Smooth muscle cell (in vitro differentiated cells): ENCODE measurements at regions not wholly inside any gene's neighbourhood (a gene's known extent, or its start where the extent isn't known, plus 50 kb on each side); places are given as distances from the start of the nearest gene placed in this dataset.

ENCODE experiments used
- DNase-seq: peaks from one replicate; lab custom pipeline; 2025; ENCODE audit not compliant: unreplicated experiment; lab: John Stamatoyannopoulos, UW
- H2AFZ ChIP-seq: fragments of 200-600 bp; sonication (generic); 2 replicates; pipeline ENCODE4 v1.6.0; 2016; ENCODE audit warnings: antibody characterized with exemption, low read depth, mild to moderate bottlenecking
- H3F3A ChIP-seq: fragments of 200-600 bp; sonication (generic); 2 replicates; pipeline ENCODE4 v1.6.0; 2017; ENCODE audit warnings: antibody characterized with exemption, low read depth
- H3K27ac ChIP-seq: fragments of 200-600 bp; sonication (generic); 2 replicates; pipeline ENCODE4 v1.5.1; 2016; ENCODE audit warnings: low read depth, mild to moderate bottlenecking
- H3K27me3 ChIP-seq: fragments of 200-600 bp; sonication (generic); 2 replicates; pipeline ENCODE4 v1.6.1; 2016; ENCODE audit warnings: low read depth, mild to moderate bottlenecking
- H3K36me3 ChIP-seq: fragments of 200-600 bp; sonication (generic); 2 replicates; pipeline ENCODE4 v1.5.1; 2016; ENCODE audit warnings: low read depth
- H3K4me1 ChIP-seq: fragments of 200-600 bp; sonication (generic); 2 replicates; pipeline ENCODE4 v1.5.1; 2016; ENCODE audit warnings: low read depth
- H3K4me2 ChIP-seq: fragments of 200-600 bp; sonication (generic); 2 replicates; pipeline ENCODE4 v1.6.0; 2016; ENCODE audit warnings: mild to moderate bottlenecking
- H3K4me3 ChIP-seq: fragments of 200-600 bp; sonication (generic); 2 replicates; pipeline ENCODE4 v1.5.1; 2016; ENCODE audit warnings: mild to moderate bottlenecking
- H3K79me2 ChIP-seq: fragments of 200-600 bp; sonication (generic); 2 replicates; pipeline ENCODE4 v1.6.0; 2016; ENCODE audit warnings: low read depth, mild to moderate bottlenecking
- H3K9ac ChIP-seq: fragments of 200-600 bp; sonication (generic); 2 replicates; pipeline ENCODE4 v1.6.0; 2016; ENCODE audit warnings: low read depth
- H3K9me3 ChIP-seq: fragments of 200-600 bp; sonication (generic); replicated peaks from 2 replicates; pipeline ENCODE4 v1.5.1; 2016; ENCODE audit warnings: low read depth
- H4K20me1 ChIP-seq: fragments of 200-600 bp; sonication (generic); 2 replicates; pipeline ENCODE4 v1.6.0; 2016; ENCODE audit warnings: low read depth
- WGBS: methylation state at CpG from one replicate; pipeline ENCODE4 v1.1.7; 2016; ENCODE audit warnings: low lambda C conversion rate; 5-methylcytosine and 5-hydroxymethylcytosine counted together
- TF ChIP-seq, protein P1 (sequence below): fragments of 200-600 bp; sonication (generic); IDR thresholded peaks from 2 replicates; pipeline ENCODE4 v1.5.1; 2017; ENCODE audit warnings: borderline replicate concordance, mild to moderate bottlenecking, antibody characterized with exemption; ENCODE audit not compliant: insufficient read depth, poor library complexity, severe bottlenecking

DNA sequence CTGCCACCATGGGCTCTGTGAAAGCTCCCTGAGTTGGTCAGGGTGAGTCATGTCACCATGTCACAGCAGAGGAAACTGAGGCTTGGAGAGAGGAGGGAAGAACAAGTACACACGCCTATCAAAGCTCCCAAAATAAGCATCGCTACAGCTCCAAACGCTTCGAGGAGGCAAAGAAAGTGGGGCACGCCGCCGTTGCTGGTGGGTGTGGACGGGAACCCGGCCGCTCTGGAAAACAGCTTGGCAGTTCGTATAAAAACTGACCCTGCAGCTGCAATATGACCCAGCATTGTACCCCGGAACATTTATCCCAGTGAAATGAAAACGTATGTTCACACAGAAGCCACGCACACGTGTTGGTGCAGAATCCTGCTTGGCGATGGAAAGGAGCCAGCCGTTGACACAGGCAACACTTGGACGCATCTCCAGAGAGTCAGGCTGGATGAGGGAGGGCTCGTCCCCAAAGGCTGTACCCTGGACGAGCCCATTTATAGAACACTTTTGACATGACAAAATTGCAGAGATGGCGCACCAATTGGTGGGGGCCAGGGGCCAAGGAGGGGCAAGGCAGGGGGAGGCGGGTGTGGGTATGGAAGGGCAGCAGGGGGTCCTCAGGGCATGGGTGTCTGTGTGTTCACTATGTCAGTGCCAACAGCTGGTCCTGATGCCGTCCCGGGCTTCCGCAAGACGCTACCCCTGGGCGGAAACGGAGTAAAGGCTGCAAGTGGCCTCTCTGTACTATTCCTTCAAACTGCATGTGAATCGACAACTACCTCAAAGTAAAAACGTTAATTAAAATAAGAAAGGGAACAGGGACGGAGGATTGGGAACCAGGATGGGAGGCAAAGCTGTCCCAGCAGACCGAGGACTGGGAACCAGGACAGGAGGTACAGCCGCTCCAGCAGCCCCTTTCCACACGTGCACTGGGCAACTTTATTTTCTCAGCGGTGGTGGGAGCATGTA is 173.0 kb downstream of the OLFM1 start:
- Histone ChIP-seq H3K4me3 (no peak overlapping the region), H3K9me3 (no peaks in the 10 kb centered on the region), H3K4me1 (no peaks in the 10 kb centered on the region), H3K27me3 (peaks cover 14% of the 10 kb centered on the region), H3K9ac (no peak overlapping the region), H3K27ac (no peak overlapping the region), H4K20me1 (no peaks in the 10 kb centered on the region), H3F3A (no peaks in the 10 kb centered on the region), H3K79me2 (no peaks in the 10 kb centered on the region), H2AFZ (no peak overlapping the region), H3K36me3 (no peaks in the 10 kb centered on the region), H3K4me2 (no peak overlapping the region)
- 78% methylated on average over 35 of the region's 35 CpGs for WGBS
- no peak for DNase-seq
- TF ChIP-seq, protein P1, sequence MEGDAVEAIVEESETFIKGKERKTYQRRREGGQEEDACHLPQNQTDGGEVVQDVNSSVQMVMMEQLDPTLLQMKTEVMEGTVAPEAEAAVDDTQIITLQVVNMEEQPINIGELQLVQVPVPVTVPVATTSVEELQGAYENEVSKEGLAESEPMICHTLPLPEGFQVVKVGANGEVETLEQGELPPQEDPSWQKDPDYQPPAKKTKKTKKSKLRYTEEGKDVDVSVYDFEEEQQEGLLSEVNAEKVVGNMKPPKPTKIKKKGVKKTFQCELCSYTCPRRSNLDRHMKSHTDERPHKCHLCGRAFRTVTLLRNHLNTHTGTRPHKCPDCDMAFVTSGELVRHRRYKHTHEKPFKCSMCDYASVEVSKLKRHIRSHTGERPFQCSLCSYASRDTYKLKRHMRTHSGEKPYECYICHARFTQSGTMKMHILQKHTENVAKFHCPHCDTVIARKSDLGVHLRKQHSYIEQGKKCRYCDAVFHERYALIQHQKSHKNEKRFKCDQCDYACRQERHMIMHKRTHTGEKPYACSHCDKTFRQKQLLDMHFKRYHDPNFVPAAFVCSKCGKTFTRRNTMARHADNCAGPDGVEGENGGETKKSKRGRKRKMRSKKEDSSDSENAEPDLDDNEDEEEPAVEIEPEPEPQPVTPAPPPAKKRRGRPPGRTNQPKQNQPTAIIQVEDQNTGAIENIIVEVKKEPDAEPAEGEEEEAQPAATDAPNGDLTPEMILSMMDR, result no peak

DNA sequence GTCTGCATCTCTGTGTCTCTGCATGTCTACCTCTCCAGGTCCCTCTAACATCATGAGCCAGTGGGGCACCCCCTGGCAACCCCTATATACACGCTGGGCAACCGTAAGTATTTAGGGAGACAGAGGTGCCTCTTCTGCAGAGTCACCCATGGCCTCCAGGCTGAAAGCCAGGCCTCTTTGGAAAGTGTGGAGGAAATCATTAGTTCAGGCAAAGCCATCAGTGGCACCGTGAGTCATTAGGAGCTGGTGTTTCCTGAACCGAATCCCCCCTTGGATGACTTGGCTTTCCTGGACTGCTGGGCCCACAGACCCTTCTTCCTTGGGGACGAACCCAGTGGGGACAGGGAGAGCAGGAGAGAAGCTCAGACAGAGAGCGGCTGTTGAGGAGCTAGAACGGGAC is 174.8 kb downstream of the OLFM1 start:
- 69% methylated on average over 7 of the region's 7 CpGs for WGBS
- H3K27ac ChIP-seq, result no peak overlapping the region
- DNase-seq, result no peak
- H3K27me3 ChIP-seq, result peaks cover 14% of the 10 kb centered on the region
- no peaks in the 10 kb centered on the region for H3K36me3 ChIP-seq
- H3F3A ChIP-seq, result no peaks in the 10 kb centered on the region
- no peak overlapping the region for H3K4me2 ChIP-seq
- no peaks in the 10 kb centered on the region for H3K79me2 ChIP-seq
- H4K20me1 ChIP-seq, result no peaks in the 10 kb centered on the region
- H3K4me1 ChIP-seq, result no peaks in the 10 kb centered on the region
- H3K9ac ChIP-seq, result no peak overlapping the region
- H2AFZ ChIP-seq, result no peak overlapping the region
- H3K9me3 ChIP-seq, result no peaks in the 10 kb centered on the region
- H3K4me3 ChIP-seq, result no peak overlapping the region
- TF ChIP-seq, protein P1, result no peak

DNA sequence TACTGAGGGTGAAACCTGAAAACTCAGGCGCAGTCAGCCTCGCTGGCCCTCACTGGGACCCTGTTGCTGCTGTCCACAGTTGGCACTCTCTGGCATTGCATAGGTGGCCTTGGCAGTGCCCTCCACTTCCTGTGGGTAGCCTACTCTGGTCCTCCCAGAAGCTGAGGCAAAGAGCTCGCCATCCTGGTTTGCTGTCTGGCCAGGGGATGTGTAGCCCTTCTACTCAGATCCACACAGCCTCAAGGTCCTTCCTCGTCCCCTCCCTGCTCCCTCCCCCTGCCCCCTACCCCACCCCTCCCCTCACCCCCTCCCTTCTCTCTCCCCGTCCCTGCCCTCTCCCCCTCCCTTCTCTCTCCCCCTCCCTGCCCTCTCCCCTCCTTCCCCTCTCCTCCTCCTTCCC is 176.0 kb downstream of the OLFM1 start:
- Histone ChIP-seq H3K4me3 (no peak overlapping the region), H3K9ac (no peak overlapping the region), H3K9me3 (no peaks in the 10 kb centered on the region), H3K36me3 (no peaks in the 10 kb centered on the region), H3K4me2 (no peak overlapping the region), H3K79me2 (no peaks in the 10 kb centered on the region), H3K27ac (no peak overlapping the region), H2AFZ (no peak overlapping the region), H3K27me3 (peaks cover 14% of the 10 kb centered on the region), H4K20me1 (no peaks in the 10 kb centered on the region), H3F3A (no peaks in the 10 kb centered on the region), H3K4me1 (peaks cover 6% of the 10 kb centered on the region)
- DNase-seq, result no peak
- TF ChIP-seq, protein P1, result no peak
- WGBS, result 94% methylated on average over 3 of the region's 5 CpGs
